HG03196 (cell line): ENCODE measurements at regions not wholly inside any gene's neighbourhood (a gene's known extent, or its start where the extent isn't known, plus 50 kb on each side); places are given as distances from the start of the nearest gene placed in this dataset.
"Not testable (repeated sequence)": the region's sequence is repeated elsewhere in the genome, so short reads cannot be mapped to it uniquely, and the experiment has no call there.

Experiments used
- ATAC-seq: cut with Tn5 transposase; IDR thresholded peaks from one replicate; pipeline ENCODE4 v1.9.1; 2021; ENCODE audit not compliant: unreplicated experiment

DNA sequence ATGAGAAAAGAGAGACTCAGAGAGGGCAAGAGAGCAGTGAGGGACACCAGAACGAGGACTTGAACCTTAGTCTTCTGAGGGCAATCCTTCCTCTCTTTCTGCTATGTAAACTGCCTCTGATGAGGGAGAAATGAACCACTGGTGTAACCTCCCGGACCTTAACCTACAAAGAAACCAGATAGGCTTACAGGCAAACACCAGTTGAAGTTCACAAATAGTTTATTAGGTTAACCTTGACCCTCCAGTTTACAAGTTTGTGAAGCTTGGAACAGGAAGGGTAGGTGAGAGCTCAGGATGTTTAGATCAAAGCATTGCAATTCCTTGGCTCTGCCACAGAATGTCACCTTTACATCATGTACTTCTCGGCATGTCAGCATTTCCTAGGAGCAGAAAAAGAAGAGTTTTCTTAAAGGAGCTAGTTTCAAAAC is 486.4 kb upstream of the SPRED2 start:
- ATAC-seq, result no peak

GRCh38 chr2:65917986-65918385 is 485.6 kb upstream of the SPRED2 start:
- ATAC-seq, result no peak

GRCh38 chr2:65916785-65917295 is 484.4 kb upstream of the SPRED2 start:
- ATAC-seq, result no peak

- ATAC-seq, result no peak
Measured at GRCh38 chr2:65916177-65916576, 483.8 kb upstream of the SPRED2 start.

DNA sequence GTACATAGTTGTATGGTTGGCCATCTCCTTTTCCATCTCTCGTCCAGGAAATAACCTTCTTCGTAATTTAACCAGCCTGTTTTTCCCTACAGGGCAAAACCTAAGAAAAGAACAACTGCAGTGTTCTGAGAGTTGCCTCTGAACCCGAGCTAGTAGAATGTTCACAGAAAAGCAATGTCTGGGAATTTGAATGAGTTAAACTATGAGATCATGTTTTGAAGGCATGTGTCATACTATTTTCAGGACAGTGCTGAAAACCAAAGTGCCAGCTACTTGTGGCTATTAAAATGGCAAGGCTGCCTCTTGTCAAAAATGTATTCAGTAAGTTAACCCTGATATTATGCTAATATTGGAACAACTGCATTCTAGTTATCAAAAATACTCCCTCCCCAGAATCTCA is 482.9 kb upstream of the SPRED2 start:
- no peak for ATAC-seq

DNA sequence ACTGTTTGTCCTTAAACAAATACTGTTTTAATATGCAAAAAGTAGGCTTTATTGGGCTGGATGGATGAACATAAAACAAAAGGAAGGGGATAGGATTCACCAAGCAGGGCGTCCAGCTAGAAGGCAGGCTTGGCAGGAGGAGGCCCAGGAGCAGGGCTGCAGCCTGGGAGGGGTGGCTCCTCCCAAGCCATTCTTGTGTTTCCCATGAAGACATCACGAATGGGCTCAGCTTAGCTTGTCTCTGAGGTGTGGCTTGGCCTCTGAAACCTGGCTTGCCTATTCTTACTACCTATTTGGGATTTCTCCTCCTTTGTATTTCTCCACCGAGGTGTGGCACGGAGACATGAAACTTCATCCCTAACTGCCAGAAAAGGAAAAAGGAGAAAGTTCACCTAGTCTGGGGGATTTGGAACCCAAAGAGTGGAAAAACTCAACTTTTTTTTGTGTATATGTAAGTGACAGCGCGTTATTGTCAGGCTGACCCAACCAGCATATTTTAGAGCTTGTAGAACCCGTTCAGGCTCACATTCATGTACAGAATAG is 481.9 kb upstream of the SPRED2 start:
- ATAC-seq, result no peak

- ATAC-seq, result no peak
Measured at GRCh38 chr2:65913813-65914212, 481.4 kb upstream of the SPRED2 start.

DNA sequence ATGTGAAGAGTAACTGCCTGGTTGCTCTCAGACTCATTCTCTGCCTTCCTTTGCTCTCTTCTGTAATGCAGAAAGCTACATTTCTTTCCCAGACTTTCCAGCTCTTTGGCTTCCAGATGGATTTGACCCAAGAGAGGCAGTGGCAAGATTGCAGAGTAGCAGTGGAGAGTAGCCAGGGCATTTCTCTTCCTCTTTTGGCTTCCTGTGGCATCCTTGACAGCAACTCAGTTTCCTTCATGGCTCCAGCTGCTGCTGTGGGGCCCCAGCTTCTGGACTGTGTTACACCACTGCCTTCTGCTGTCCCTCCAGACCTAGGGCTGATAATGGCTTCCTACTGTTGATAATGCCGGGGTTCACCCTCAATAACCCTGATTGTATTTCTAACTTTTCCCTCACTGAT is 469.4 kb upstream of the SPRED2 start:
- ATAC-seq, result no peak

- ATAC-seq, result no peak
Measured at GRCh38 chr2:65896446-65896845, 464.0 kb upstream of the SPRED2 start.

DNA sequence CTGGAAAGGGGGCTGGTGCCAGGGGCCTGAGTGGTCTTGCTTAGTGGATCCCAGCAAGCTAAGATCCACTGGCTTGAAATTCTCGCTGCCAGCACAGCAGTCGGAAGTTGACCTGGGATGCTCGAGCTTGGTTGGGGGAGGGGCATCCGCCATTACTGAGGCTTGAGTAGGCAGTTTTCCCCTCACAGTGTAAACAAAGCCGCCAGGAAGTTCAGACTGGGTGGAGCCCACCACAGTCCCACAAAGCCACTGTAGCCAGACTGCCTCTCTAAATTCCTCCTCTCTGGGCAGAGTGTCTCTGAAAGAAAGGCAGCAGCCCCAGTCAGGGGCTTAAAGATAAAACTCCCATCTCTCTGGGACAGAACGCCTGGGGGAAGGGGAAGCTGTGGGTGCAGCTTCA is 457.7 kb upstream of the SPRED2 start:
- not testable (repeated sequence) for ATAC-seq

DNA sequence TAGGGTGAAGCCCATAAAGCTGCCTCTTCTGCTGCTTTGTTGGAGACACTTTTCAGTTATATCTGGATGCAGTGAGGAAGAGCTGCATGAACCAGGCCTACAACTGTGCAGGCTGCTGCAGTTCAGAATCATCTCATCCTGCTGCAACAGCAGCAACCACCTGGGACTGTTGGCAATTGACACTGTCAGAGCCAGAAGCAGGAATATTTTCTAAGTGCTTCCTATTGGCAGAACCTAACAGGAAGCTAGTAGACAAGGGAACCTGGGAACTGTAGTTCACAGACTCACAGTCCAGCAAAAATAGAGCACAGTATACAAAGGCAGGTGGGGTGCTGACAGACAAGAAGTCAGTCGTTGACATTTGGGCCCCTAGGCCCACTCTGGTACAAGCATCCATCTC is 452.9 kb upstream of the SPRED2 start:
- no peak for ATAC-seq

DNA sequence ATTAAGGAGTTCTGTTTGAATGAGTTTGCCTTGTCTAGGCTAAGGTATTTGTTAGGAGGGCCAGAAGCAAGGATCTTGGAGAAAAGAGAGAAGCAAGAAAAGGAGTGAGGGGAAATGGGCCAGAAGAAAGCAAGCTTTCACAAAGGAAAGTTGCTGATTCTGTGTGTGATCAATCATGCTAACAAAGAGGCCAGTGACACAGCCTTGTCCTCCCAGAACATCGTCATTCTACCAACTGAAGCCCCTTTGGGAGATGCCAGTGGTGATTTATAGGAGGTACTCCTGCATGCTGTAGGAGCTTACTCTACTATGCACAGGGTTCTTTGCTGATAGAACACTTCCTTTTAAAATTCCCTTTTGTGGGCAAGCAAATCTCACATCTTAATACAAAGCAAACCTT is 449.2 kb upstream of the SPRED2 start:
- ATAC-seq, result no peak

- ATAC-seq, result no peak
Measured at GRCh38 chr2:65880436-65880835, 448.0 kb upstream of the SPRED2 start.

DNA sequence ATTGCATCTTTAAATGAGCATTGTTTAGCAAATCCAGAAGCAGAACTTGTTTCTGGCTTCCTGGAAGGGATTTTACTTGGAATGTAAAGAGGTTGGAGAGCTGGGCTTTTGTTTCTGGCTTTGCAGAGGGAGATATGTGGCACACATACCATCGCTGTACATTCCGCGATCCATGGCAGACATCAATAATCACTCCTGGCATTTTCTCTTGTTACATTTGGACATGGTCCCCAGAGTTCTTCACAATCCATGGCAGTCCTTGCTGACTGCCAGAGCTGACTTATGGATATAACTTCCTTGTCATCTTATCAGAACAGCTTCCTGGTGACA is 445.6 kb upstream of the SPRED2 start:
- no peak for ATAC-seq

GRCh38 chr2:65877331-65878010 is 445.1 kb upstream of the SPRED2 start:
- no peak for ATAC-seq

DNA sequence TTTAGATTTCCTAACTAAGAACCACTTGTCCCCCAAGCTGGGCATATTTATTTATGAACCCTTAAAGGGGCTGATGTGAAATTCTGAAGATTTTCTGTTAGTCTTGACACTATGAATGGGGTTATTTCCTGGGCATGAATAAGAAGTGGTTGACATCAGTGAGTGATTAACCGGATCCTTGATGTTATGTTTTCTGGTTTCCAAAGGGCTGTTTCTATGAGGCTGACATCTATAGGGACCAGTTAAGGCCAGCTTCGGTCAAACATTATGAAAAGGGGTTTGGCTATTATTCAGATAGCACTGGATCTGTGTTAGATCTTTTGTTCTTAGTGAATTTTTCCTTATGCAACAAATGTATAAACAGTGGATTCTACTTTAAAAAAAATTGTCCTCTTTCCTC is 443.7 kb upstream of the SPRED2 start:
- ATAC-seq, result no peak

DNA sequence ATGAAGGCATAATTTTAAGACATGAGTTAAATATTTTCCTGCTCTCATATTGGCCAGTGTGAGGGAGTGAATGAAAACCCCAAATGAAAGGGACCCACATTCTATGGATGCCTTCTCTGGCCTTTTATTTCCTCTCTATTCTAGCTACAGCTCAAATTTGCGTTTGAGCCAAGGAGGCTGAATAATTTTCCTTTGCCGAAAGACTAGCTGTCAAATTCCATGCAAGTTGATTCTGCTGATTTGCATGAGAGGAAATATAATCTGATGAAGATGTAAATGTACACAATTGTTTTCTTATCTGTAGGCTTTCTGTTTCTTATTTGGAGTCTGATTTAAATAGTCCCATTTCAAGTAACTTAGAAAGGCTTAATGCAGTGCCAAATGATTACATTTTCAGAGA is 438.4 kb upstream of the SPRED2 start:
- no peak for ATAC-seq

DNA sequence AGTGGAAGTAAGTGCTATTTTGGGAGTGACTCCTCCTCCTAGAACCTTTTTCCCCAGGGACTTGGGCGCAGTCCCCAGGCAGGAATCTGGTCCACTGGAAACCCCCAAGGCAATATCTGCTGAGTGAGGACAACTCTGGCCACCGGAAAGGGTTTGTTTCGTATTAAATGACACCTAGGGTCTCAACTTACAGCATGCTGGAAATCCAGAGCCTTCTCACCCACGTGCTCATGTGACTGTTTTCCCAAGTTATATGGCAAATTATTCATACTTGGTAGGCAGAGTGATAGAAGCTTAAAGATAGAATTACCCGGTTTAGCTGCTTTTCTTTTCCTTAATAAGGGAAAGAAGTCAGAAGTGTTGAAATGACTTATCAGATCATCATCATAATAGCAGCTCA is 436.9 kb upstream of the SPRED2 start:
- ATAC-seq, result no peak

DNA sequence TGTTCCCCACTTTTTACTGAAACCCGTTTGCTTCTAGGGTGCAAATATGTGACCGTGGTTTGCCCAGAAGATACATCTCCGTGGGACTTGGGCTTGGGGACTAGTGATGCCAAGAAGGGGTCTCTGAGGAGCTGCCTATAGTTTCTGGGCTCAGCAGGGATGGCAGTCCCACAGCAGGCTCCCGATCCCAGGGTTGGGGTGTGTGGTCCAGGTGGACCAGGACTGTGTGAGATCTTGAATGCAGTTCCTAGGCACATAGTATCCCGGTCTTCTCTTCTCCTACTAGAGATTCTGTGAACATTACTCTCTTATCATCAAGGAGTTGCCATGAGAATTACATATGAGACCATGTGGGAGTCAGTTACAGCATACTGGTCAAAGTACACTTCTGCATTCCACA is 435.8 kb upstream of the SPRED2 start:
- no peak for ATAC-seq

GRCh38 chr2:65867446-65867845 is 435.0 kb upstream of the SPRED2 start:
- ATAC-seq, result no peak

GRCh38 chr2:65866148-65866547 is 433.7 kb upstream of the SPRED2 start:
- ATAC-seq, result no peak

DNA sequence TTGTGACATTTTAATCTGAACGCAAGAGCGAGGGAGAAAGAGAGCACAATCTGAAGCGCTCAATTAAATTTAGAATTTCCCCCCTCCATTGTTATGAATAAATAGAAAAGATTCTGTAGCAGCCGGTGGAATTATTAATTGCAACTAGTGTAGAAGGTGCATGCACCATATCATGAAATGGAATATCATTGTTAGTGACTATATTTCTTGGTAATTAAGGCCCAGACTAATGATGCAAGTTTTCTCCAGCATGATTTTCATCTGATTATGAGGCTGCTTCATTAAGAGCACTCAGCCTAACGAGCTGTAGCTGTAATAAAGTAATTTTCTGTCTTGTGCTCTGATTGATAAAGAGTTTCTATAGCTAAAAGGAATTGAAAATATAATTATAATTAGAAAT is 432.2 kb upstream of the SPRED2 start:
- ATAC-seq, result no peak

- ATAC-seq, result no peak
Measured at GRCh38 chr2:65863713-65864112, 431.3 kb upstream of the SPRED2 start.
